OCI-LY1 (cell line): ENCODE measurements at regions not wholly inside any gene's neighbourhood (a gene's known extent, or its start where the extent isn't known, plus 50 kb on each side); places are given as distances from the start of the nearest gene placed in this dataset.

Source experiments
- EZH2 ChIP-seq: fragments of 200-600 bp; sonication (generic), shearing (Covaris generic); IDR thresholded peaks from 2 replicates; pipeline ENCODE4 v1.8.0; 2017; ENCODE audit warnings: borderline replicate concordance, mixed run types, mild to moderate bottlenecking, antibody characterized with exemption, low read length, moderate library complexity, mixed read lengths
- TF ChIP-seq, protein P1 (sequence below): fragments of 200-600 bp; sonication (generic), shearing (Covaris generic); IDR thresholded peaks from 2 replicates; pipeline ENCODE4 v1.5.1; 2017; ENCODE audit warnings: mild to moderate bottlenecking, antibody characterized with exemption, low read length, moderate library complexity, mixed read lengths

- no peak for TF ChIP-seq EZH2
- TF ChIP-seq, protein P1, sequence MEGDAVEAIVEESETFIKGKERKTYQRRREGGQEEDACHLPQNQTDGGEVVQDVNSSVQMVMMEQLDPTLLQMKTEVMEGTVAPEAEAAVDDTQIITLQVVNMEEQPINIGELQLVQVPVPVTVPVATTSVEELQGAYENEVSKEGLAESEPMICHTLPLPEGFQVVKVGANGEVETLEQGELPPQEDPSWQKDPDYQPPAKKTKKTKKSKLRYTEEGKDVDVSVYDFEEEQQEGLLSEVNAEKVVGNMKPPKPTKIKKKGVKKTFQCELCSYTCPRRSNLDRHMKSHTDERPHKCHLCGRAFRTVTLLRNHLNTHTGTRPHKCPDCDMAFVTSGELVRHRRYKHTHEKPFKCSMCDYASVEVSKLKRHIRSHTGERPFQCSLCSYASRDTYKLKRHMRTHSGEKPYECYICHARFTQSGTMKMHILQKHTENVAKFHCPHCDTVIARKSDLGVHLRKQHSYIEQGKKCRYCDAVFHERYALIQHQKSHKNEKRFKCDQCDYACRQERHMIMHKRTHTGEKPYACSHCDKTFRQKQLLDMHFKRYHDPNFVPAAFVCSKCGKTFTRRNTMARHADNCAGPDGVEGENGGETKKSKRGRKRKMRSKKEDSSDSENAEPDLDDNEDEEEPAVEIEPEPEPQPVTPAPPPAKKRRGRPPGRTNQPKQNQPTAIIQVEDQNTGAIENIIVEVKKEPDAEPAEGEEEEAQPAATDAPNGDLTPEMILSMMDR: no peak
Measured at GRCh38 chr1:30472009-30472408, 251.4 kb downstream of the MATN1 start.
